DND-41 (cell line): ENCODE measurements at regions not wholly inside any gene's neighbourhood (a gene's known extent, or its start where the extent isn't known, plus 50 kb on each side); places are given as distances from the start of the nearest gene placed in this dataset.
"Not testable (repeated sequence)": the region's sequence is repeated elsewhere in the genome, so short reads cannot be mapped to it uniquely, and the experiment has no call there.

Experiments used
- ATAC-seq: fragments of 200-7000 bp; cut with Tn5 transposase; 3 replicates; pipeline ENCODE4 v1.9.1; 2021; ENCODE audit warnings: low read depth; ENCODE audit not compliant: insufficient read depth
- DNase-seq: peaks from one replicate; pipeline ENCODE4 v3.0.0-alpha.2; 2020
- H2AFZ ChIP-seq: 2 replicates; pipeline ENCODE4 v1.6.0; 2012; ENCODE audit warnings: low read depth, low read length
- H3K27ac ChIP-seq: 2 replicates; pipeline ENCODE4 v1.5.1; 2012; ENCODE audit warnings: low read length, inconsistent platforms
- H3K27me3 ChIP-seq: fragments of 200-600 bp; sonication (generic); 2 replicates; pipeline ENCODE4 v1.6.0; 2012; ENCODE audit warnings: low read length, mild to moderate bottlenecking, inconsistent platforms; ENCODE audit not compliant: insufficient read depth, poor library complexity
- H3K36me3 ChIP-seq: 2 replicates; pipeline ENCODE4 v1.5.1; 2012; ENCODE audit warnings: low read length, inconsistent platforms; ENCODE audit not compliant: insufficient read depth
- H3K4me1 ChIP-seq: 2 replicates; pipeline ENCODE4 v1.5.1; 2012; ENCODE audit warnings: mild to moderate bottlenecking, low read length; ENCODE audit not compliant: insufficient read depth
- H3K4me2 ChIP-seq: 2 replicates; pipeline ENCODE4 v1.6.0; 2012; ENCODE audit warnings: mild to moderate bottlenecking, moderate library complexity, low read length, inconsistent platforms; ENCODE audit not compliant: insufficient read depth
- H3K4me3 ChIP-seq, 2 experiments: fragments of 200-600 bp in 1 of 2; shearing (Covaris generic) in 1 of 2; 2 replicates each; pipeline ENCODE4 v1.5.1; 2012 to 2016; ENCODE audit warnings: inconsistent platforms in 2 of 2, low read length in 2 of 2, mild to moderate bottlenecking in 2 of 2, low read depth in 1 of 2, moderate library complexity in 1 of 2
- H3K79me2 ChIP-seq: 2 replicates; pipeline ENCODE4 v1.6.0; 2012; ENCODE audit warnings: low read length, inconsistent platforms; ENCODE audit not compliant: insufficient read depth
- H3K9ac ChIP-seq: 2 replicates; pipeline ENCODE4 v1.6.0; 2012; ENCODE audit warnings: low read depth, mild to moderate bottlenecking, inconsistent platforms, low read length, moderate library complexity
- H3K9me3 ChIP-seq: 2 replicates; pipeline ENCODE4 v1.5.1; 2012; ENCODE audit warnings: low read length, moderate library complexity, mild to moderate bottlenecking, inconsistent platforms; ENCODE audit not compliant: insufficient read depth, severe bottlenecking
- H4K20me1 ChIP-seq: 2 replicates; pipeline ENCODE4 v1.6.0; 2012; ENCODE audit warnings: low read length; ENCODE audit not compliant: insufficient read depth
- EZH2 ChIP-seq: IDR thresholded peaks from 3 replicates; pipeline ENCODE4 v1.6.1; 2012; ENCODE audit warnings: borderline replicate concordance, low read depth, mild to moderate bottlenecking, moderate library complexity, low read length, inconsistent platforms; ENCODE audit not compliant: severe bottlenecking
- TF ChIP-seq, protein P1 (sequence below): IDR thresholded peaks from 2 replicates; pipeline ENCODE4 v1.5.1; 2012; ENCODE audit warnings: borderline replicate concordance, low read length, moderate library complexity, mild to moderate bottlenecking; ENCODE audit not compliant: poor library complexity, severe bottlenecking; ENCODE audit errors: extremely low read depth

DNA sequence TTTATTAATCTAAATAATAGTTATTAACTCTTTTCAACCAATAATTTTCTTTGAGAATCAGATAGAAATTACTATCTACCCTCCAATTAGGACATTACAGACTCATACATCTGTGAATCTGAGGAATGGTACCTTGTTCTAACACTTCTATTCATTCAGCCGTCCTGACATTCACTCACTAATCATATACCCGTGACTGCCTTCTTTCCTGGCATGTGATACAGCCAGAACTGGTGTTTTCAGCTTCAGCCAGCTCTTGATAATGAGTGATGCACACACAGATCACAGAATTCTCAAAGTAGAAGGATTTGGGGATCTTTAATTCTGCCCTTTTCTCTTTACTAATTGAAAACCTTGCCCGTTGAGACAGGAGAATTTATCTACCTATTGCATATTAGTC, 499.9 kb downstream of the UTRN start:
- no peaks in the 10 kb centered on the region for H3K79me2 ChIP-seq
- no peak overlapping the region for H2AFZ ChIP-seq
- H3K4me2 ChIP-seq = no peak overlapping the region
- no peaks in the 10 kb centered on the region for H3K27me3 ChIP-seq
- no peak overlapping the region for H3K27ac ChIP-seq
- peaks cover 66% of the 10 kb centered on the region for H3K36me3 ChIP-seq
- H3K4me3 ChIP-seq = no peak overlapping the region
- ATAC-seq (no peak), DNase-seq (no peak)
- H4K20me1 ChIP-seq = no peaks in the 10 kb centered on the region; the same call in 1 of the 2 replicates
- TF ChIP-seq, protein P1, sequence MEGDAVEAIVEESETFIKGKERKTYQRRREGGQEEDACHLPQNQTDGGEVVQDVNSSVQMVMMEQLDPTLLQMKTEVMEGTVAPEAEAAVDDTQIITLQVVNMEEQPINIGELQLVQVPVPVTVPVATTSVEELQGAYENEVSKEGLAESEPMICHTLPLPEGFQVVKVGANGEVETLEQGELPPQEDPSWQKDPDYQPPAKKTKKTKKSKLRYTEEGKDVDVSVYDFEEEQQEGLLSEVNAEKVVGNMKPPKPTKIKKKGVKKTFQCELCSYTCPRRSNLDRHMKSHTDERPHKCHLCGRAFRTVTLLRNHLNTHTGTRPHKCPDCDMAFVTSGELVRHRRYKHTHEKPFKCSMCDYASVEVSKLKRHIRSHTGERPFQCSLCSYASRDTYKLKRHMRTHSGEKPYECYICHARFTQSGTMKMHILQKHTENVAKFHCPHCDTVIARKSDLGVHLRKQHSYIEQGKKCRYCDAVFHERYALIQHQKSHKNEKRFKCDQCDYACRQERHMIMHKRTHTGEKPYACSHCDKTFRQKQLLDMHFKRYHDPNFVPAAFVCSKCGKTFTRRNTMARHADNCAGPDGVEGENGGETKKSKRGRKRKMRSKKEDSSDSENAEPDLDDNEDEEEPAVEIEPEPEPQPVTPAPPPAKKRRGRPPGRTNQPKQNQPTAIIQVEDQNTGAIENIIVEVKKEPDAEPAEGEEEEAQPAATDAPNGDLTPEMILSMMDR = no peak
- TF ChIP-seq EZH2 = no peak
- H3K4me1 ChIP-seq = no peaks in the 10 kb centered on the region
- H3K9me3 ChIP-seq = no peaks in the 10 kb centered on the region
- H3K9ac ChIP-seq = no peak overlapping the region

DNA sequence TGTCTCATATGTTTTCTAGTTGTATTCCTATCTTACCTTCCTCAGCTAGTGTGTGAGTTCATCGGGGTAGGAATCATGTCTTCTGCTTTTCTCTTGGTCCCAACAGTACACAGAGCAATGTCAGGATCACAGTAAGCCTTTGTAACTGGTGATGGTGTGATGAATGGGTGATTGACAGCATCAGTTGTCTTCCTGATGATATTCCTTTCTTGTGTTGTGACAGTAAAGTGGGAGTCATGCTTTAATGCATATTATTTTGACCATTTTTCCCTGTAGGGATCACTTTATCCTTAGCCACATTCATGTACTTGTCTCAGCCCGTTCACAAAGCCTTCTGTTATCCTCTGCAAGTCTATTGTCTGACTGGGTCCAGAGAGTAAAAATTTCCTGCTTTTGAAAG, 501.7 kb downstream of the UTRN start:
- TF ChIP-seq EZH2 = no peak
- TF ChIP-seq, protein P1 = no peak
- H3K4me1 ChIP-seq = no peaks in the 10 kb centered on the region
- DNase-seq (no peak), ATAC-seq (no peak)
- no peaks in the 10 kb centered on the region; the same call in 1 of the 2 replicates for H4K20me1 ChIP-seq
- no peaks in the 10 kb centered on the region for H3K27me3 ChIP-seq
- no peak overlapping the region for H3K9ac ChIP-seq
- H3K79me2 ChIP-seq = no peaks in the 10 kb centered on the region
- no peak overlapping the region for H3K4me2 ChIP-seq
- H2AFZ ChIP-seq = no peak overlapping the region
- H3K9me3 ChIP-seq = no peaks in the 10 kb centered on the region
- peaks cover 71% of the 10 kb centered on the region for H3K36me3 ChIP-seq
- H3K4me3 ChIP-seq = no peak overlapping the region
- no peak overlapping the region for H3K27ac ChIP-seq

DNA sequence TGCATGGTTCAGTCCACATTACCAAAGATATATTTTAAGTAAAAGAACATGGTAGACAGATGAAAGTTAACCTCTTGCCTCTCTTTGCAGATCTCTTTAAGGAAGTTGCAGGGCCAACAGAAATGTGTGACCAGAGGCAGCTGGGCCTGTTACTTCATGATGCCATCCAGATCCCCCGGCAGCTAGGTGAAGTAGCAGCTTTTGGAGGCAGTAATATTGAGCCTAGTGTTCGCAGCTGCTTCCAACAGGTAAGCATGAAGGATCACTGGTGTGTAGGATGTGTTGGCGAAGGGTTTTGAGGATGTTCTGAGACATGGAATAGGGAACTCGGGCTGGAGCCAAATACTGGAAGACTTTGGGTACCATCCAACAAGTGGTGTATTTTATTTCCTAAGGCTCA, 508.6 kb downstream of the UTRN start:
- no peak for TF ChIP-seq EZH2
- TF ChIP-seq, protein P1 = no peak
- Histone ChIP-seq H4K20me1 (no peaks in the 10 kb centered on the region), H3K27ac (no peak overlapping the region), H3K4me2 (no peak overlapping the region), H3K9me3 (no peaks in the 10 kb centered on the region), H3K4me3 (no peak overlapping the region), H3K36me3 (peaks cover 84% of the 10 kb centered on the region), H3K4me1 (no peaks in the 10 kb centered on the region), H3K27me3 (no peaks in the 10 kb centered on the region), H3K79me2 (no peaks in the 10 kb centered on the region), H3K9ac (no peak overlapping the region), H2AFZ (no peak overlapping the region)
- DNase-seq (no peak), ATAC-seq (no peak)

DNA sequence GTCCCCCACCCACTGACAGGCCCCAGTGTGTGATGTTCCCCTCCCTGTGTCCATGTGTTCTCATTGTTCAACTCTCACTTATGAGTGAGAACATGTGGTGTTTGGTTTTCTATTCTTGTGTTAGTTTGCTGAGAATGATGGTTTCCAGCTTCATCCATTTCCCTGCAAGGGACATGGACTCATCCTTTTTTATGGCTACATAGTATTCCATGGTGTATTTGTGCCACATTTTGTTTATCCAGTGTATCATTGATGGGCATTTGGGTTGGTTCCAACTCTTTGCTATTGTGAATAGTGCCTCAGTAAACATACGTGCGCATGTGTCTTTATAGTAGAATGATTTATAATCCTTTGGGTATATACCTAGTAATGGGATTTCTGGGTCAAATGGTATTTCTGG, 509.9 kb downstream of the UTRN start:
- not testable (repeated sequence) for H3K27ac ChIP-seq, H3K9ac ChIP-seq, H4K20me1 ChIP-seq, H3K9me3 ChIP-seq, H3K27me3 ChIP-seq, DNase-seq, H2AFZ ChIP-seq, H3K4me2 ChIP-seq, H3K79me2 ChIP-seq, H3K4me3 ChIP-seq, ATAC-seq, H3K4me1 ChIP-seq
- H3K36me3 ChIP-seq = peaks cover 80% of the 10 kb centered on the region
